ENCODE measurements at regions not wholly inside any gene's neighbourhood (a gene's known extent, or its start where the extent isn't known, plus 50 kb on each side); places are given as distances from the start of the nearest gene placed in this dataset.

- no peak for DNase-seq (ENCODE audit: low read depth)
Measured at GRCh38 chr15:68871507-68871906, 50.8 kb upstream of the ANP32A start.

- DNase-seq (ENCODE audit: low read depth) = no peak
Measured at GRCh38 chr15:68874788-68875187, 54.1 kb upstream of the ANP32A start.

GRCh38 chr15:68875377-68876116 is 54.8 kb upstream of the SPESP1 start:
- peak; percentile 80 for DNase-seq (ENCODE audit: low read depth)

GRCh38 chr15:68877626-68878025 is 52.7 kb upstream of the SPESP1 start:
- DNase-seq (ENCODE audit: low read depth) = no peak

- DNase-seq (ENCODE audit: low read depth) = no peak
Measured at GRCh38 chr15:68880382-68880781, 49.9 kb upstream of the SPESP1 start.
